ENCODE measurements at regions not wholly inside any gene's neighbourhood (a gene's known extent, or its start where the extent isn't known, plus 50 kb on each side); places are given as distances from the start of the nearest gene placed in this dataset.
"Not testable (repeated sequence)": the region's sequence is repeated elsewhere in the genome, so short reads cannot be mapped to it uniquely, and the experiment has no call there.

GRCh38 chrX:144129511-144129910 lies 245.6 kb downstream of the UBE2NL start:
- not testable (repeated sequence) for H2AFZ ChIP-seq (replicated peaks); H4K20me1 ChIP-seq (ENCODE audit: low read depth); H3K36me3 Mint-ChIP-seq; H3K9me3 ChIP-seq (ENCODE audit: low read depth); H3K27me3 ChIP-seq; H3K4me1 Mint-ChIP-seq; H3K36me3 ChIP-seq; H3K4me3 Mint-ChIP-seq; H3K27ac Mint-ChIP-seq; H3K27me3 Mint-ChIP-seq (ENCODE audit: insufficient read depth, low read depth); H3K9ac ChIP-seq; DNase-seq (ENCODE audit: low spot score); H3K4me3 ChIP-seq; H3K4me2 ChIP-seq; H3K79me2 ChIP-seq (ENCODE audit: low read depth); H3F3A ChIP-seq (ENCODE audit: low read depth); H3K9me3 Mint-ChIP-seq; H3K27ac ChIP-seq; H3K4me1 ChIP-seq

DNA sequence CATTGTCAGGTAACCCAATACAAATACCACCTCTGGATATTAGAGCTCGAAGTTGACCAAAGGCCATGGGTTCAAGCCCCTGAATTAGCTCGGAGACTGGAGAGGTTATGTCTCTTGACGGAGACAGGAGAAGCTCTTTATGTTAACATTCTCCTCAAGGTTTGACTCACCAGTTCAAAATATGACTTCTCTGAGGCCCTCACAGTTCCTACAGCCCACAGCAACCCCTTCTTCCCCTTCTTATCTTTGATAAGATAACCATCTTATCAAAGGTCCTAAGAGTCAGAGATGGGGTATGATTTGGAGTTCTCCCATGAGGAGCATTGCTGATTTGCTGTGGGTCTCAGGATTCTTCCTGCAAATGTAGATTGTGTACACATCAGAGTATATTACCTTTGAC lies 246.6 kb downstream of the UBE2NL start:
- not testable (repeated sequence) for H3K27ac ChIP-seq; H3K4me3 ChIP-seq; H4K20me1 ChIP-seq (ENCODE audit: low read depth); H3K4me1 ChIP-seq; H3K9me3 ChIP-seq (ENCODE audit: low read depth); H3K4me2 ChIP-seq; DNase-seq (ENCODE audit: low spot score); H3K27me3 Mint-ChIP-seq (ENCODE audit: insufficient read depth, low read depth); H3K4me1 Mint-ChIP-seq; H2AFZ ChIP-seq (replicated peaks); H3K36me3 Mint-ChIP-seq; H3K27ac Mint-ChIP-seq; H3K36me3 ChIP-seq; H3F3A ChIP-seq (ENCODE audit: low read depth); H3K27me3 ChIP-seq; H3K9me3 Mint-ChIP-seq; H3K79me2 ChIP-seq (ENCODE audit: low read depth); H3K4me3 Mint-ChIP-seq; H3K9ac ChIP-seq

- H3K4me1 ChIP-seq; H3K27me3 ChIP-seq; H3K4me1 Mint-ChIP-seq; H4K20me1 ChIP-seq (ENCODE audit: low read depth); H3K9me3 Mint-ChIP-seq; H3K4me3 ChIP-seq; H3K27ac ChIP-seq; H3F3A ChIP-seq (ENCODE audit: low read depth); H3K27ac Mint-ChIP-seq; H3K36me3 ChIP-seq; H3K9ac ChIP-seq; H3K36me3 Mint-ChIP-seq; H3K27me3 Mint-ChIP-seq (ENCODE audit: insufficient read depth, low read depth); H3K79me2 ChIP-seq (ENCODE audit: low read depth); H2AFZ ChIP-seq (replicated peaks); DNase-seq (ENCODE audit: low spot score); H3K9me3 ChIP-seq (ENCODE audit: low read depth); H3K4me3 Mint-ChIP-seq; H3K4me2 ChIP-seq: not testable (repeated sequence)
Measured at GRCh38 chrX:144131080-144131479, 247.2 kb downstream of the UBE2NL start.

- H3K27me3 Mint-ChIP-seq (ENCODE audit: insufficient read depth, low read depth); H3F3A ChIP-seq (ENCODE audit: low read depth); DNase-seq (ENCODE audit: low spot score); H3K9ac ChIP-seq; H3K4me1 Mint-ChIP-seq; H3K27me3 ChIP-seq; H3K4me3 Mint-ChIP-seq; H3K79me2 ChIP-seq (ENCODE audit: low read depth); H3K9me3 Mint-ChIP-seq; H3K36me3 Mint-ChIP-seq; H3K4me2 ChIP-seq; H2AFZ ChIP-seq (replicated peaks); H4K20me1 ChIP-seq (ENCODE audit: low read depth); H3K4me1 ChIP-seq; H3K36me3 ChIP-seq; H3K4me3 ChIP-seq; H3K27ac ChIP-seq; H3K27ac Mint-ChIP-seq; H3K9me3 ChIP-seq (ENCODE audit: low read depth): not testable (repeated sequence)
Measured at GRCh38 chrX:144134448-144135119, 250.7 kb downstream of the UBE2NL start.

GRCh38 chrX:144154474-144154873 lies 270.6 kb downstream of the UBE2NL start:
- not testable (repeated sequence) for H3K36me3 Mint-ChIP-seq; H2AFZ ChIP-seq (replicated peaks); H3F3A ChIP-seq (ENCODE audit: low read depth); H3K4me2 ChIP-seq; H3K9me3 ChIP-seq (ENCODE audit: low read depth); H3K4me1 Mint-ChIP-seq; H3K4me1 ChIP-seq; H3K27ac ChIP-seq; H4K20me1 ChIP-seq (ENCODE audit: low read depth); H3K4me3 Mint-ChIP-seq; H3K36me3 ChIP-seq; H3K9ac ChIP-seq; H3K27me3 ChIP-seq; H3K27me3 Mint-ChIP-seq (ENCODE audit: insufficient read depth, low read depth); H3K9me3 Mint-ChIP-seq; H3K4me3 ChIP-seq; H3K27ac Mint-ChIP-seq; DNase-seq (ENCODE audit: low spot score); H3K79me2 ChIP-seq (ENCODE audit: low read depth)

GRCh38 chrX:144185197-144185596 lies 301.3 kb downstream of the UBE2NL start:
- H3K9me3 ChIP-seq (ENCODE audit: low read depth); H3K4me2 ChIP-seq; H3K27me3 ChIP-seq; H3K4me1 Mint-ChIP-seq; H3F3A ChIP-seq (ENCODE audit: low read depth); DNase-seq (ENCODE audit: low spot score); H4K20me1 ChIP-seq (ENCODE audit: low read depth); H3K4me1 ChIP-seq; H3K27me3 Mint-ChIP-seq (ENCODE audit: insufficient read depth, low read depth); H2AFZ ChIP-seq (replicated peaks); H3K4me3 ChIP-seq; H3K36me3 ChIP-seq; H3K9ac ChIP-seq; H3K27ac ChIP-seq; H3K36me3 Mint-ChIP-seq; H3K27ac Mint-ChIP-seq; H3K9me3 Mint-ChIP-seq; H3K79me2 ChIP-seq (ENCODE audit: low read depth); H3K4me3 Mint-ChIP-seq: not testable (repeated sequence)

DNA sequence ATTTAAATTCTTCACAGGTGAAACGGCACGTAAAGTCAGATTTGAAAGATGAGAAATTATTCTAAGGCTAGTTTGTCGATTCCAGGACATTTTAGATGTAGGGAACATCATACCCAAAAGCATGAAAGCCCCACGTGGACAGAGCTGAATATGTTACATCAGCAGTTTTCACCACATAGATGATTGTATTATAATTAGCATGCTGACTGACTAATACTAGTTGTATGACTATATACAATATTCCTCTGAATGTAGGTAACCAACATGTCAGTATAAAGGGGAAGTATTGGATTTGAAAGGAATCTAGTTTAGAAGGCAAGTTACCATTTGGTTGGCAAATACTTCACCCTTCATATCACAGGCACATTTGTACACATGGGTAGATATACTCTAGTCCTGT lies 304.6 kb downstream of the UBE2NL start:
- H3K4me3 ChIP-seq; H3K9me3 Mint-ChIP-seq; H3K36me3 ChIP-seq; H3K4me3 Mint-ChIP-seq; H3K27me3 Mint-ChIP-seq (ENCODE audit: insufficient read depth, low read depth); H3K27me3 ChIP-seq; H3K4me1 Mint-ChIP-seq; H3K9me3 ChIP-seq (ENCODE audit: low read depth); H3K4me2 ChIP-seq; H3F3A ChIP-seq (ENCODE audit: low read depth); H3K4me1 ChIP-seq; H3K36me3 Mint-ChIP-seq; H3K79me2 ChIP-seq (ENCODE audit: low read depth); DNase-seq (ENCODE audit: low spot score); H3K27ac Mint-ChIP-seq; H4K20me1 ChIP-seq (ENCODE audit: low read depth); H2AFZ ChIP-seq (replicated peaks); H3K9ac ChIP-seq; H3K27ac ChIP-seq: not testable (repeated sequence)

DNA sequence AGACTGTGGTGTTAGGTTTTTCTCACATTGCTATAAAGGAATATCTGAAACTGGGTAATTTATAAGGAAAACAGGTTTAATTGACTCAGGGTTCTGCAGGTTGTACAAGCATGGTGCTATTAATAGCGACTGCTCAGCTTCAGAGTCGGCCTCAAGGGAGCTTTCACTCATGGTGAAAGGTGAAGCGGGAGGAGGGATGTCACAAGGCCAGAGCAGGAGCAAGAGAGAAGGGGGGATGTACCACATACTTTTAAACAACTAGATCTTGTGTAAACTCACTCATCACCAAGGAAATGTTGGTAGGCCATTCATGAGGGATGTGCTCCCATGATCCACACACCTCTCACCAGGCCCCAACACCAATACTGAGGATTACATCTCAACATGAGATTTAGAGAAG lies 313.2 kb downstream of the UBE2NL start:
- not testable (repeated sequence) for H3K36me3 ChIP-seq; H3K27me3 ChIP-seq; H3K27me3 Mint-ChIP-seq (ENCODE audit: insufficient read depth, low read depth); H3K9ac ChIP-seq; H3K4me2 ChIP-seq; H3K4me3 Mint-ChIP-seq; H3K27ac ChIP-seq; H3K4me3 ChIP-seq; H3K4me1 ChIP-seq; H3K9me3 ChIP-seq (ENCODE audit: low read depth); H3K9me3 Mint-ChIP-seq; H3K4me1 Mint-ChIP-seq; H3F3A ChIP-seq (ENCODE audit: low read depth); H3K36me3 Mint-ChIP-seq; H4K20me1 ChIP-seq (ENCODE audit: low read depth); H2AFZ ChIP-seq (replicated peaks); H3K27ac Mint-ChIP-seq; DNase-seq (ENCODE audit: low spot score); H3K79me2 ChIP-seq (ENCODE audit: low read depth)
